SK-N-MC (cell line): ENCODE measurements at regions not wholly inside any gene's neighbourhood (a gene's known extent, or its start where the extent isn't known, plus 50 kb on each side); places are given as distances from the start of the nearest gene placed in this dataset.

Experiments
- EZH2 ChIP-seq: fragments of 200-600 bp; sonication (generic); IDR thresholded peaks from one replicate; pipeline ENCODE4 v1.6.1; 2017; ENCODE audit warnings: antibody characterized with exemption
- FOXP2 ChIP-seq: optimal IDR thresholded peaks from 2 replicates; pipeline ENCODE3; 2011; ENCODE audit warnings: mild to moderate bottlenecking, moderate library complexity; ENCODE audit not compliant: insufficient read depth; ENCODE audit errors: extremely low read length, control extremely low read depth
- POLR2AphosphoS5 ChIP-seq: IDR thresholded peaks from 2 replicates; pipeline ENCODE4 v1.6.1; 2012; ENCODE audit warnings: mild to moderate bottlenecking, low read depth, low read length, borderline replicate concordance

DNA sequence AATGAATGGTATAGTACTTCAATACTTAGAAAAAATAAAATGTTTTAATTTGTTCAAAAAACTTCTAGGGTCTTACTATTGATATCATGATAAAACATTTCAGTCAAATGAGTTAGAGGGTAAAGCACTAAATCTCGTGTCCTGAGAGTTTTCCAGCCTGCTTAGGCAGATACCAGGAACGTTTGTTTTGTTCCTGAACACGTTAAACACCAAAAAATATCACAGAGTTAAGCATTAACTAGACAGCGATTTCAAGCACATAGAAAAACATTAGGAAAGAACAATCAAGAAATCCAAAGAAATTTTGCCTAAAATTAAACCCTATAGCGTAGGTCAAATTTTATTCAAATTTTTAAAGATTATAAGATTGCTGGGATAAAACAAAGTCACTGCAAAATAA lies 204.6 kb upstream of the AGR3 start:
- TF ChIP-seq EZH2 (no peak), POLR2AphosphoS5 (no peak), FOXP2 (no peak)
